ENCODE measurements at regions not wholly inside any gene's neighbourhood (a gene's known extent, or its start where the extent isn't known, plus 50 kb on each side); places are given as distances from the start of the nearest gene placed in this dataset.

- ChIA-PET POLR2A (no interaction called here), CTCF (no interaction called here)
- ATAC-seq, result no peak
- no peaks in the 10 kb centered on the region for H3K36me3 ChIP-seq (ENCODE audit: control insufficient read depth, insufficient read depth, low read length)
- TF ChIP-seq TCF7L2 (IDR thresholded peaks at IDR 0.05; ENCODE audit: low read depth, low read length), result no peak
- TF ChIP-seq REST (IDR thresholded peaks at IDR 0.05; ENCODE audit: insufficient read depth in 1 of 2, low read depth in 2 of 2, low read length in 1 of 2), result no peak
- TF ChIP-seq, protein P1, sequence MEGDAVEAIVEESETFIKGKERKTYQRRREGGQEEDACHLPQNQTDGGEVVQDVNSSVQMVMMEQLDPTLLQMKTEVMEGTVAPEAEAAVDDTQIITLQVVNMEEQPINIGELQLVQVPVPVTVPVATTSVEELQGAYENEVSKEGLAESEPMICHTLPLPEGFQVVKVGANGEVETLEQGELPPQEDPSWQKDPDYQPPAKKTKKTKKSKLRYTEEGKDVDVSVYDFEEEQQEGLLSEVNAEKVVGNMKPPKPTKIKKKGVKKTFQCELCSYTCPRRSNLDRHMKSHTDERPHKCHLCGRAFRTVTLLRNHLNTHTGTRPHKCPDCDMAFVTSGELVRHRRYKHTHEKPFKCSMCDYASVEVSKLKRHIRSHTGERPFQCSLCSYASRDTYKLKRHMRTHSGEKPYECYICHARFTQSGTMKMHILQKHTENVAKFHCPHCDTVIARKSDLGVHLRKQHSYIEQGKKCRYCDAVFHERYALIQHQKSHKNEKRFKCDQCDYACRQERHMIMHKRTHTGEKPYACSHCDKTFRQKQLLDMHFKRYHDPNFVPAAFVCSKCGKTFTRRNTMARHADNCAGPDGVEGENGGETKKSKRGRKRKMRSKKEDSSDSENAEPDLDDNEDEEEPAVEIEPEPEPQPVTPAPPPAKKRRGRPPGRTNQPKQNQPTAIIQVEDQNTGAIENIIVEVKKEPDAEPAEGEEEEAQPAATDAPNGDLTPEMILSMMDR (IDR thresholded peaks at IDR 0.05), result no peak
- no peak overlapping the region for H3K4me3 ChIP-seq (ENCODE audit: low read depth in 2 of 2, low read length in 2 of 2)
- no peaks in the 10 kb centered on the region for H3K9me3 ChIP-seq (ENCODE audit: control insufficient read depth, insufficient read depth, low read depth, low read length)
- no peaks in the 10 kb centered on the region for H3K27me3 ChIP-seq (ENCODE audit: control insufficient read depth, insufficient read depth, low read length)
- in situ Hi-C loops (cut with HindIII; ENCODE audit: low pct_unique_long_range_greater_than_20kb, low sequenced_read_pairs) (no loop called here), intact Hi-C loops (cut with micrococcal nuclease; ENCODE audit: unreplicated experiment) (no loop called here)
- no TSS peak for BruUV-seq (replicated peaks)
- H3K27ac ChIP-seq (ENCODE audit: low read length), result no peak overlapping the region
- no peak for DNase-seq (ENCODE audit: low read depth, low spot score)
- no peaks in the 10 kb centered on the region for H3K4me1 ChIP-seq (ENCODE audit: control insufficient read depth, insufficient read depth, low read length)
Observed at GRCh38 chr3:79878708-79879107, 110.9 kb upstream of the ROBO1 start.

DNA sequence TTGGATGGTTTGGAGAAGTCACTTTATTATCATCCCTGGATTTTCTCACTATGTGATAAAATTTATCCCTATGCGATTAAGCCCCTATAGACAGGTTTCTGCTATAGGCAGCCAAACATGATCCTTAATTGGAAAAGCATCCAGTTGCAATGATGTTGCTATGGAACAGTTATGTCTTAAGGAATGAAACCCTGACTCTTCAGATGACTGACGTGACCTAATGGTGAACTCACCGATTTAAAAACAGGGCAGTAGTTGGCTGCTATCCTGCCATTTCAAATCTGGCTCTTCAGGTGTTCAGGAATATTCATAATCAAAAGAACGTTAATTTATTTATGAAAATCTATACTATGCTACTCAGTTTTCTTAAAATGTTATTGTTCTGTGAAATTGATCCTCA is 106.8 kb upstream of the ROBO1 start:
- no peak for DNase-seq (ENCODE audit: low read depth, low spot score)
- intact Hi-C loops (cut with micrococcal nuclease; ENCODE audit: unreplicated experiment), result no loop called here
- ChIA-PET CTCF (no interaction called here), POLR2A (no interaction called here)
- TF ChIP-seq TCF7L2 (IDR thresholded peaks at IDR 0.05; ENCODE audit: low read depth, low read length) (no peak), POLR2AphosphoS5 (IDR thresholded peaks at IDR 0.05; ENCODE audit: low read depth, low read length) (no peak)
- TF ChIP-seq, protein P1 (IDR thresholded peaks at IDR 0.05), result no peak
- Histone ChIP-seq H3K9me3 (ENCODE audit: control insufficient read depth, insufficient read depth, low read depth, low read length) (no peaks in the 10 kb centered on the region), H3K4me3 (ENCODE audit: low read depth in 2 of 2, low read length in 2 of 2) (no peak overlapping the region), H3K27ac (ENCODE audit: low read length) (no peak overlapping the region; the same call in 1 of the 2 replicates), H3K36me3 (ENCODE audit: control insufficient read depth, insufficient read depth, low read length) (no peaks in the 10 kb centered on the region), H3K27me3 (ENCODE audit: control insufficient read depth, insufficient read depth, low read length) (no peaks in the 10 kb centered on the region), H3K4me1 (ENCODE audit: control insufficient read depth, insufficient read depth, low read length) (no peaks in the 10 kb centered on the region)
- in situ Hi-C loops (cut with HindIII; ENCODE audit: low pct_unique_long_range_greater_than_20kb, low sequenced_read_pairs), result no loop called here
- no peak for ATAC-seq
- BruUV-seq (replicated peaks), result no TSS peak

DNA sequence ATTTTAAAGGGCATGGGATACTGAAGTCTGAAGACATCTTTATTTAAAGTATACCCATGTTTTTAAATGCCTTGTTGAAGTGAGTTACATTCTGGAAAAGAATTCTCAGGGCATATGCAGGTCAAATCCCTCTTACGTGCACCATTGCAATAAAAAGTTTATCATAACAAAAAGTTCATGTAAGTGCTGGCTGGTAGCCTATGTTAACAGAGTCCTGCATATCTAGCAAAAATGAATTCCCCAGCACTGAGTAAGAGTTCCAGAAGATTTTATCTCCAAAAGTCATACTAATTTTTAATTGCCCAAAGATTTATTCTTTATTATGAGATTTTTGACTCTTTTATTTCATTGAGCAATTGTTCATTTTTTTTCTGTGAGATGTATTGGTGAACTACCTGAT is 104.7 kb upstream of the ROBO1 start:
- peak; percentile 83 for ATAC-seq
- H3K4me1 ChIP-seq (ENCODE audit: control insufficient read depth, insufficient read depth, low read length), result no peaks in the 10 kb centered on the region
- H3K27me3 ChIP-seq (ENCODE audit: control insufficient read depth, insufficient read depth, low read length), result no peaks in the 10 kb centered on the region
- no peaks in the 10 kb centered on the region for H3K9me3 ChIP-seq (ENCODE audit: control insufficient read depth, insufficient read depth, low read depth, low read length)
- BruUV-seq (replicated peaks), result no TSS peak
- H3K36me3 ChIP-seq (ENCODE audit: control insufficient read depth, insufficient read depth, low read length), result no peaks in the 10 kb centered on the region
- in situ Hi-C loops (cut with HindIII; ENCODE audit: low pct_unique_long_range_greater_than_20kb, low sequenced_read_pairs) (no loop called here), intact Hi-C loops (cut with micrococcal nuclease; ENCODE audit: unreplicated experiment) (no loop called here)
- TF ChIP-seq, protein P1 (IDR thresholded peaks at IDR 0.05), result no peak
- TF ChIP-seq POLR2AphosphoS5 (IDR thresholded peaks at IDR 0.05; ENCODE audit: low read depth, low read length) (peak; percentile 50; the same call in 1 of the 2 replicates), SIN3A (IDR thresholded peaks at IDR 0.05; ENCODE audit: borderline replicate concordance, insufficient read depth, low read depth, low read length) (no peak), TCF7L2 (IDR thresholded peaks at IDR 0.05; ENCODE audit: low read depth, low read length) (no peak), REST (IDR thresholded peaks at IDR 0.05; ENCODE audit: insufficient read depth in 1 of 2, low read depth in 2 of 2, low read length in 1 of 2) (no peak)
- no peak overlapping the region; the same call in 1 of the 2 replicates for H3K27ac ChIP-seq (ENCODE audit: low read length)
- H3K4me3 ChIP-seq (ENCODE audit: low read depth in 2 of 2, low read length in 2 of 2), result no peak overlapping the region
- peak; percentile 18 for DNase-seq (ENCODE audit: low read depth, low spot score)
- ChIA-PET POLR2A (no interaction called here), CTCF (no interaction called here)

Measured in Panc1 (cell line).